Muscle of back (tissue), 3 donors: ENCODE measurements at regions not wholly inside any gene's neighbourhood (a gene's known extent, or its start where the extent isn't known, plus 50 kb on each side); places are given as distances from the start of the nearest gene placed in this dataset.
"Not testable (repeated sequence)": the region's sequence is repeated elsewhere in the genome, so short reads cannot be mapped to it uniquely, and the experiment has no call there.

Experiments
- DNase-seq, 3 donors: peaks; one replicate each; pipeline versions ENCODE4 v3.0.0 to v3.0.0-alpha.2; 2013

DNA sequence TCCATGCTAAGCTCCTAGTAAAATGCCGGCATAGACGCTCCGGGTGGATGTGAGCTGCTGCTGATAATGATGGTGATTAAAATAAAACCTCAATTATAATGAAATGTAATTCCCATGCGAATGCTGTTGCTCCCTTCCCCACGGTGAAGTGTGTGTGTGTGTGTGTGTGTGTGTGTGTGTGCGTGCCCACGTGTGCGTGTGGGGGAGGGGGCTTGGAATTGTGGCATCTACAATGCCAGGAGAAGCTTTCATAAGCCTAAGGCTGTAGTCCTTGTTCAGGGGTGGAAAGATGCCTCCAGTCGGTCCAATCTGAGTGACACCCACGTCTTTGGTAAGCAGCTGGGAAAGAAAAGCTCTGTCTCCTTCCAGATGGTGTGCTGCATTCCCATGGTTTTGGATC lies 137.9 kb downstream of the CDH26 start:
- no peak for DNase-seq

DNA sequence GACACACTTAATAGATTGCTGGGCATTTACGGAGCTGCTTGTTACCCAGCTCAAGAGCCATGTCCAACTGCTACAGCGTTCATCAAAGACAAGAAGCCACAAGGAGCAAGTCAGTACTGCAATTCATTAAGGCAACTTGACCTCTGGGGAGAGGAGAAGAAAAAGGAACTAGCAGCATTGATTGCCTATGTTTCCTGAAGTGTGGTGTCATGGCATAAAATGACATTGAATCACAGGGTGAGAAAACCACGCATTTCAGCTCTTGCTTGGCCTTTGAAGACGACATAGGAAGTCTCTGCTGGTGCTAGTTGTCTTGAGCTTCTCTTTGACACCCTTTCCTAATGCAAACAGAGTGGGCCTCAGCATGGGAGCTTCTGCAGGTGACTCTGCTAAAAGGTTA lies 139.1 kb downstream of the CDH26 start:
- DNase-seq: no peak

DNA sequence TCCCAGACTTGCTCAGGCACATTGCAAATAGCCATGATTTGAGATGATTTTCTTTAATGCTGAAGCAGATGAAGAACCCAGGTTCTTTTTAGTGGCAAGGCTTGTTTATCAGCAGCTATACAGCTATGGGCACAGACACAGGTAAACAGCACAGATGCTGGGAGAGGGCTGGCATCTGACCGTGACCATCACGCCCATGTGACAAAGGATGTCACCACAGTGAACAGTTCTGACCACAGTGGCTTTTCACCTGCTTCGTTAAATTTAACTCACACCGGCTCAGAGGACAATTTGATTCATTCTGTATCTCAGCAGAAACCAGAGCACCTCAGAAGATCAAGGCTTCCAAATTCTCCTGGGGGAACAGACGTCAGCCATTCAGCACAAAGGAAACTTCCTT lies 142.6 kb downstream of the CDH26 start:
- DNase-seq: no peak

DNA sequence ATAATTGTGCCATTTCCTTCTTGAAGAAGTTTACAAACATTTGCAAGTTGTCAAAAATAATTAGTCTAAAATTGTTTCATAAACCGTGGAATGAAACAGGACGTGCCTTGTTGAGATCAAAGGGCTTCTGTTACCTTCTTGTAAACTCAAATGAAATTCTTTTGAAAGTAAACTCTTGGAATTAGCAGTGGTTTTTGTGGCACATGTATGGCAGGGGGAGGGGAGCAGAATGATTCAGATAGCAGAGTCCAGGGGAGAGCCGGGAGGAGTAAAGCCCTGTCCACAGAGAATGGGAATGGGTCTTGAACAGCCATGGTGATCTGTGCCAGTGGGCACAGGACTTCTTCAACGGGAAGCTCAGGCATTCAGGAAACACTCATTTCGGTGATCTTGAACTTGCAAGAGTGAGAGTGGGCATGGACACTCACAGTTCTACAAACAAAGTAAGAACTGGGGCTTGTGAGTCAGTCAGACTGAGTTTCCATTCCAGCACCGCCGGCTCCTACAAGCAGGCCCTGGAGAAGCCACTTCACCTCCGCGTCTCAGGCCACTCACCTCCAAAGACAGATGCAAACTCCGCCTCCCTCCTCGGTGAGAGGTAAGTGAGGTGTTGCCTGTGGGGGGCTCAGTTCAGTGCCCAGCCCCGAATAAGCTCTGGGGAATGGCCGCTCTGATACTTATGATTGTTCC lies 143.1 kb downstream of the CDH26 start:
- DNase-seq: no peak

DNA sequence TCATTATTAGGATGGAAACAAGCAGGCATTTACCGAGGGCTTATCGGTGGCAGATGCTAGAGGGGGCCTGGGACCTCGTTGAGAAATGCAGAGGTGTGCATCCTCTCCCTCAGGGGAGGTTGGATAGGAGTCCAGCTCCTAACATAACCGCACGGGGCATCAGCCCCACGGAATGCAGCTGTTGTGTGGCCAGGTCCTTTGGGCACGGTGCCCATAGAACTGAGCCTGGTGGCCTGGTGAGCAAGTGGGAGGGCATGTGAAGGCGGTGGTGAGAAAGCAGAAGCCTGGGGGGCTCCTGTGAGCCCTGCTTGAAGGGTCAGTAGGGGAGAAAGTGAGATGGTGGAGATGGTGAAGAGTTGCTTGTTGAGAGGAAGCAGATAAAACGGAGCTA lies 143.7 kb downstream of the CDH26 start:
- no peak for DNase-seq

DNA sequence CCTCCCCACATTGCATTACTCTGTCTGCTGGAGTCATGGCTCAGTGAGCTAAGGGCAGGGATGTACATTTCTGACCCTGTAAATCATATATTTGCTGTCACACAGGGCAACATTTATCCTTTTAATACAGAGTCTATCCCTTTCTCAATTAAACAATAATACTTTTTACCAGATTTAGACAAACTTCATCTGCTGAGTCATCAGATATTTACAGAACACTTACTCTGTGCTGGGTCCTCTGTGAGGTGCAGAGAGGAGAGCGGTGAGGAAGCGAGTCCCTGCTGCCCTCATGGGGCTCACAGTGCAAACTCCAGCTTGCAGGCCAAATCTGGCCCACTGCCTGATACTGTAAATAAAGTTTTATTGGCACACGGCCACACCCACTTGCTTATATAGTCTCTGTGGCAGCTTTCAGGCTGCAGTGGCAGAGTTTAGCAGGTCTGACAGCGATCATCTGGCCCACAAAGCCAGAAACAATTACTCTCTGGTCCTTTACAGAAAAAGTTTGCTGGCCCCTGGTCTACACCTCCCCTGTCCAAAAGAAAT lies 144.5 kb downstream of the CDH26 start:
- DNase-seq: no peak

DNA sequence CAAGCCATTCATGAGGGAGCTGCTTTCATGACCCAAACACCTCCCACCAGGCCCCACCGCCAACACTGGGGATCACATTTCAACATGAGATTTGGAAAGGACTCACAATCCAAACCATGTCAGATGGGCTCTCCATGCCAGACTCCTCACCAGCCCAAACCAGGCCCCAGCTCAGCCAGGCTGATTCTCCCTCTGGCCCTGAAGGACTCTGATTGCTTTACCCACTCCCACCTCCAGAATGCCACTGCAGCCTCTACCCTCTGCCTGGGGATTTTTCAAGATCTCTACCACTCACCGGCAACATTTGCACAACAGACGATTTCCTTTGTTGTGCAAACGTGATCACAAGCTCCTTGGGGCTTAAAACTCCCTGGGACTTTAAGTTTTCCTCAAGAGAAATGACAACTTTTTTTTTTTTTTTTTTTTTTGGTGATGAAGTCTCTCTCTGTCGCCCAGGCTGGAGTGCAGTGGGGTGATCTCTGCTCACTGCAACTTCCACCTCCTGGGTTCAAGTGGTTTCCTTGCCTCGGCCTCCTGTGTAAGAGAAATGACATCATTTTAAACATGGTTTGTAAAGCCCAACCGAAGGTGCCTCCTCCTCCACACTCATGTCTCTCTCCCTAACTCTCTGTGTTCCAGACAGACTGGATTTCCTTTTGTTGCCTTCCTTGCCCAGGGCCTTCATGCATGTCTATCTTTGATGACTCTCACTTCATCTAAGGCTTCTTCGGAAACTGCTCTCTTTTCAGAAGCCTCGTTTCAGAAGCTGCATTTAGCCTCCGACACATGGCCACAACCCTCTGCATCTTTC lies 147.0 kb downstream of the CDH26 start:
- DNase-seq: no peak

DNA sequence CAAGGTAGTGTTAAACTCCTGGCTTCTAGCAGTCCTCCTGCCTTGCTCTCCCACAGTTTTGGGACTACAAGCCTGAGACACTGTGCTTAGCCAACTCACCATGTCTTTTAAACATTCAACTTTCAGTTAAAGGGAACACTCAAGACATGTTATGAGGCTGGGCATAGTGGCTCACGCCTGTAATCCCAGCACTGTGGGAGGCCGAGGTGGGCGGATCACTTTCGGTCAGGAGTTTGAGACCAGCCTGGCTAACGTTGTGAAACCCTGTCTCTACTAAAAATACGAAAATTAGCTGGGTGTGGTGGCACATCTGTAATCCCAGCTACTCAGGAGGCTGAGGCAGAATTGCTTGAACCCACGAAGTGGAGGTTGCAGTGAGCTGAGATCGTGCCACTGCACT lies 148.0 kb downstream of the CDH26 start:
- DNase-seq: not testable (repeated sequence)

DNA sequence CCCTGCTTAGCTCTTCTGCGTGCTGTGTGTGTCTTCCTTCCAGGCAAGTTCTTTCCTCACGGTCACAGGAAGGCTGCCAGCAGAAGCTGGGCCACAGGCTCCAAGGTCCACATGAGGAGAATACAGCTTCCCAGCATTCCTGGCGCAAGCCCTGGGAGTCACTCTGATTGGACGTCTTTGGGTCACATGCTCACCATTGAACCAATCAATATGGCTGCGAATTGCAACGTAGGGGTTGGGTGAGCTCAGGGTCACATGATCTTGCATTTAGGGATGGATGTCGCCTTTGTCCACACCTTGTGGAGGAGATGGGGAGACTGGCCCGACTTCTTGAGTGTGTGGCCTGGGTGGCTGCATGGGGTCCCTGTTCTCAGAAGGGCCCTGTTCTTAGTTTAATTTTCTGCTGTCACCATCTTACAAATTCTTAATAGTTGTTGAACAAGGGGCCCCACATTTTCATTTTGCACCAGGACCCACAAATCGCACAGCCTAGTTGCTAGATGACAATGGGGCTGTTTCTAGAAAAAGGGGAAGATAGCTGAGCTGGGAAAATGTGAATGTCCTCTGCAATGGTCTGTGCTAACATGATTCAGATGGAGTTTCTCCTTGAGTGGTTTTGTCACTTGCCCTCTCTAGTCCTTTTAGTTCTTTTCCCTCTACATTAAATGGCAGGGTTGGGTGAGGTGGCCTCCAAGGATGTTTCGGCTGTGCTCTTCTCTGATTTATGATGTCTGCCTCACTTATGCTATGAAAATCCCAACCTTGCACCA lies 149.6 kb downstream of the CDH26 start:
- no peak for DNase-seq

DNA sequence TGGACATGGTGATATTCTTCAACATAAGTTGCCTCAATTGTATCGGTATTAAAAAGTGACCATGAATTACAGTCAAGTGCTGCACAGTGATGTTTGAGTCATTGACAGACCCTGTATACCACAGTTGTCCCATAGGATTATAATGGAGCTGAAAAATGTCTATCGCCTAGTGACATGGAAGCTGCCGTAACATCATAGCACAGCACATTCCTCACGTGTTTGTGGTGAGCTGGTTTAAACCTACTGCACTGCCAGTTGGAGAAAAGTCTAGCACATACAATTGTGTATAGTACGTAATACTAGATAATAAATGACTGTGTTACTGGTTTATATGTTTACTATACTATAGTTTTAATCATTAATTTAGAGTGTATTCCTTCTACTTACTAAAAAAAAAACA lies 150.2 kb downstream of the CDH26 start:
- DNase-seq: peak in 1 of 3 donors; percentile 57

DNA sequence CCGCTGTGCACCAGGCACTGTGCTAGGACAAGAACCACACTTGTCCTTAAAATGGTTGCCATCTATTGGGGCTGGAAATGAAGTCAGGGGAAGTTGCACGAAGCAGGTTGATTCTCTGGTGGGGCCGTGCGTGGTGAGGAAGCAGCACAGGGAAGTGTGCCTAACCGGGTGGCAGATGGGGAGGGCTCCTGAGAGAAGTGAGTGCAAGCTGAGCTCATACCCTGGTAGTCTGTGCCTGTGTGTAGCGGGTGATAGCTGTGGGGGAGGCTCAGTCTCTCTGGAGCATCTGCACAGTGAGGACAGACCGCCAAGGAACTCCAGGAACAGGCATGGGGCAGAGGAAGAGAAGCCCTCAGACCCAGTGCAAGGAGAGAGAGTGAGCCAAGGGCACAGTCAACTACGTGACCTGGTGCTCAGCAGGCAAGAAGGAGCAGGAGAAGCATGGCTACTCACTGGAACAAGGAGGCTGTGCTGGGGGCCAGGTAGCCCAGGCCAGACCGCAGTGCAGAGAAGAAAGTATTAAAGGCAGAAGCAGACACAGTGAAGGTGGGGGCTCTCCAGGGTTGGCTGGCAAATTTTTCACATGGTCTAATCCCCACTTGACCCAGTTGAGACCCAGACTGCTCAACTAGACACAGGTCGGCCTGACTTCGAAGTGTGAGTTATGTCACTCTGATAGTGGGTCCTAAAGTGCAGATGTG lies 155.0 kb downstream of the CDH26 start:
- no peak for DNase-seq

DNA sequence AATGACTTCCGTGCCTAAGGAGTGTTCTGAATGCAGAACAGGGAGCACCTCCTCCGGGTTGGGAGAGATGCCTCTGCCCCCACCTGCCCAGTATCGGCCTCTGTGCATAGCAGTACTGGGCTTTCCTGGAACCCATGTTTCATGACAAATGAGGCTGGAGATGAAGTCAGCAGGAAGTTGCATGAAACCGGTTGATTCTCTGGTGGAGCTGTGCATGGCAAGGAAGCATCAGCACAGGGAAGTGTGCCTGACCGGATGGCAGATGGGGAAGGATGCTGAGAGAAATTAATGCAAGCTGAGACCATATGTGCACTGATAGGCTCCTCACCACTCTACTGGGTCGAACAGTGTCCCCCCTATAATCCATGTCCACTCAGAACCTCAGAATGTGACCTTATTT lies 155.5 kb downstream of the CDH26 start:
- no peak for DNase-seq

DNA sequence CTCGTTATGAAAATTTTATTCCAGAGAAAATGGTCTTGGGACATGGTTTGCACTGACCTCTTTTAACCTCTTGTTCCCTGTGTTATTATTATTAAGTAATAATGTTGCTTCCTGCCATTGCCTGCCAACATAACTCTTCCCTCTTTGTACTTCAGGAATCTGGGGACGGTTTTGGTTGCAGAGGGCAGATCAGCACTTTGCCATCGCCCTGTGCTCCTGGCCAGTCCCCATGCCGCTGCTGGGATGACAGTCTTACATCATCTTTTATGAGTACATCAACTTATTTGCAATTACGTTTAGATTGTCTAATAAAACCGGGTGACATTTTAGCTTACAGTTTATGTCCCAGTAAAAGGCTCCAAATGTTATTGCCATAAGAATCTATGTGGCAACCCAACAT lies 157.2 kb downstream of the CDH26 start:
- no peak for DNase-seq

DNA sequence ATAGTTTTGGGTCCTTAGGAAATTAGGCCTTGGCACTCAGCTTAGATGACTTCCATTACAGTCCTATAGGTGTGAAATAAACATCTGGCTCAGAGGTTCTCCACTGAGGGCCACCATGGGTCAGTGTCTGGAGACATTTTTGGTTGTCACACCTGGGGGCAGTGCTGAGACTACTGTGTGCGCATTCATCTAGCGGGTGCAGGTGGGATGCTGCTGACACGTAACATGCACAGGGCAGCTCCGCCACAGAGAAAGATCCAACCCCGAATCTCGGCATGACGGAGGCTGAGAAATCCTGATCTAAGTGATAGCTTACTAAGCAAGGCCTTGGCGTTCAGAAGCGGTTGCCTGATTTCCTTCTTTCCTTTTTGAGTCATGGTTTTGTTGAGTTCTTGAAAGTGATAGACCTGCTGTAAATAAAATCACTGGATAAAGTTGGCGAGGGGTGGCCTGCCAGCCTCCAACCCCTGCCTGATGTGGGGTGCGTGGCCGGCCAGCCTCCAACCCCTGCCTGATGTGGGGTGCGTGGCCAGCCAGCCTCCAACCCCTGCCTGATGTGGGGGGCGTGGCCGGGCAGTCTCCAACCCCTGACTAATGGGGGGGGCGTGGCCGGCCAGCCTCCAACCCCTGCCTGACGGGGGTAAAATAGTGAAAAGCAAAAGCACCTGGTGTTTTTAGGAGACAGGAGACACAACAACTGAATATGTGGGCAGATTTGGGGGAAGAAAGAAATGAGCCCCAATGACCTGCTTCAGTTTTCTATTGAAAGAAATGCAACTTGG lies 158.1 kb downstream of the CDH26 start:
- DNase-seq: no peak

DNA sequence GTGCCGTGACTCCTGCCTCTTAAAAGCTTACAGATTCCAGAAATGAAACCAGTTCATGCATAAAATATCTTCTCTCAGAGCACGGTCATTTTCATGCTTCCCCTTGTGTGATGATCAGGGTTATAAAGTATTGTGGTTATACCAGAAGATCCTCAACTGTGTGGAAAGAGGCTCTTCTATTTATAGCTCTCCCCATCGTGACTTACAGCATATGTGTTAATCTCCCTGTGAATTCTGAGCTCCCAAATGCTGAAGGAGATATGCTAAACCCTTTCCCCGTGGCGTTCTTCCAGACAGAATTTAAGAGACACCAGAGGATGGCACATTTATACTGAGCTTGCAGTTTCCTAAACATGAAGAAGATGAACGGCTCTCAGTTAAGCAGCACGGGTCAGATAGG lies 158.8 kb downstream of the CDH26 start:
- DNase-seq: peak; percentile 22 to 63 (median 48)

DNA sequence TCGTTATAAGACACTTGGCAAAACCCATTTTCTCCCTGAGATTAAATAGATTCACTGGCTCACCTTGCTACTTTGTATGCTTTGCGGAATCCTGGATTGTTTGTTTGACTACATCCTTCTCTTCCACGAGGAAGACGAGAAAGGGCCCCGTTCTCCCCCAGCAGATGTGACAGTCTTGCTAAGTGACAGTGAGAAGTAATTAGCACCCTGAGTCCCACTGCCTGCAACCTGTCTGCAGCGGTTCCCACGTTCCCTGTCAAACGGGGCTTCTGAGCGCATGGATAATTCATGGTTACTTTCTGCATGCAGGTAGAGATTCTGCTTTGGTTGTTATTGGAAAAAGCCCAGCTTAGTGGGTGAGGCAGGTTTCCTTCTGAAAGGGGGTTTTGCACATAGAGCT lies 163.7 kb downstream of the CDH26 start:
- no peak for DNase-seq

DNA sequence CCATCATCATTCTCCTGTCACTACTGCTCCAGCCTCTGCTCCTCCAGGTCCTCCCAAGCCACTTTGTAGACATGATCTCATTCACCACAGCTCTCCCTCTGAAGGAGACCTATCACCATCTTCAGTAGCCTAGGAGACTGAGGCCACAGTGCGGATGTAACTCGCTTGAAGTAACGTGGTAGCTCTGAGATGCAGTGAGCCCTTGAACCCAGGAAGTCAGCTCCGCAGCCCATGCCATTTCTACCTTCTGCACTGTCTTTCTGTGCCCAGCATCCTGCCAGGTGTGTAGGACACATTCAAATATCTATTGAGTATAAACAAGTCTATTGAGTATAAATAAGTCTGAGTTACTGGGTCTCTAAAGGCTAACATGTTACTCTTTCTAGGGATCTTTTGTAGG lies 164.4 kb downstream of the CDH26 start:
- DNase-seq: no peak

DNA sequence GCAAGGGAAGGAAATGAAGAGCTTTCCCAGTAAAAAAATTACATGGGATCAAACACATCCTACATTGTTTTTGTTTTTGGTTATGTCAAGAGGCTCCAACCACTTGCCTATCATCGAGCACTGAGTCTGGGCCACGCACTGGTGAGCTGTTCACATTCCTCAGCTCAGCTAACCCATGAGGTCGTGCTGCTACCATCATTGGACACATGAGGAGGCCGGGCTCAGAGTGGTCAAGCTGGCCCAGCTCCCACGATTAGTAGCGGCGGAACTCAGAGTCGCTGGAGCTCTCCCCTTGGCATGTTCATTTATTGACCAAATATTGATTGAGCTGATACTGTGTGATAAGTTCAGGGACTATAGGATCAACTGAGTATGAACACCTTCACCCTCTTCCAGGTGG lies 164.9 kb downstream of the CDH26 start:
- DNase-seq: no peak

DNA sequence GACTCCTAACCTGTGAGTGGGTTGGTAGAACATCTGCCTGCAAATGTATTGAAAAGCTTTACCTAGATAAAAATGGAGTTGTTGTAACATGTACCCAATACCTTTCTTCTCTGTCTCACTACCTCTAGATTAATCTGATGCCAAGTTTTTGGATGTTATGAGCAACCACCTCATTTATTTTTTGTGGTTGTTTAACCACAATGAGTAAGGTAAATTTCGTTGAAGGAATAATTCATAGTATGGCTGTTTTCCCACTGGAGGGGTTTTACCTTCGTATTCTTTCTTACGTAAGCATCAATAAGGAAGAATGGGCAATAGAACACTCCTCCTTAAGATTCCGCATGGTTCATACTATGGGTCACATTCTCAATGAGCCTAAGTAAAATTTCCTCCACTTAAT lies 165.4 kb downstream of the CDH26 start:
- DNase-seq: no peak

DNA sequence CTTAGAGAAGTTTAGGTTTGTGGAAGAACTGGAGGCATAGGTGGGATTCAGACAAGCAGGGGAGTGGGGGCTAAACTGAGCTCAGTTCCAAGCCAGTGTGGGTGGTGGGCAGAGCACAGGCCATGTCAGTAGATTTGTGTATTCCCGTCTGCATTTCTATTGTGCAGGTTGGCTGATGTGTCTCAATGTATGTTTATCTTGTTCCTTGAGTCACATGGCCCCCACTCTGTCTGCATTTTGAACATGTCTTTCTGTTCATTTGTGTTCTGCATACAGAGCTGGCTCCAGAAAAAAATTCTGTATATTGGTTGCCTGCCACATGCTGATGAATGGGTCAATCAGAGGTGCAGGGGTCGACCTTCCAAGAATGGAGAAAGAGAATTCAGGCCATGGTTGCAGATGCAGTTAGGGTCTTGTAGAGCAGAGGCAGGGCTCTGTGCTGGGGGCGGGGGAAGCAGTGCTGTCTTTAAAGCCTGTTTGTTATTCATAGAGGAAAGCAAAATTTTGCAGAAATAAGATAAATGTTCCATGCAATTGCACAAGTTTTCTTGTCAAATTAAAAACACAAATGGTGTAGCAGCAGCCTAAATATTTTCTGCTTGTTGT lies 166.7 kb downstream of the CDH26 start:
- DNase-seq: no peak

DNA sequence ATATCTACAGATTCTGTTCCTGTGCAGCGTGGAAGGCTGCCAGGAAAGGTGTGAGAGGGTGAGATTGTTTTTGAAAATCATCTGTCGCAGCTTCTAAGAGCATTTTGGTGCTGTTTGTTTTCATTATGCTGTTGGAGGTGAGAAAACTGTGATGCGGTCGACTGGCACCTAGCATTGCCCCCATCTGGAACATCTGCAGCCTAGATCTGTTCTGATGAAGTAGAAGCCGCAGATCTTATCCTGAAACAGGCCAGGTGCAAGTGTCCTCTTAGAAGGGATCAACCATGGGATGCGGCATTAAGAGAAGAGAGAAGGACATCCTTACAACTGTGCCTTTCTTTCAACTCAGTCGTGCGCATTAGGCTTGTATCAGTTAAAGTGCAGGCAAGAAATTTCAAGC lies 167.3 kb downstream of the CDH26 start:
- no peak for DNase-seq
